IMR-90 (cell line): ENCODE measurements at regions not wholly inside any gene's neighbourhood (a gene's known extent, or its start where the extent isn't known, plus 50 kb on each side); places are given as distances from the start of the nearest gene placed in this dataset.
A peak's percentile ranks its signal among the peaks of the same experiment; 100 is the strongest.

ENCODE experiments used
- ATAC-seq: fragments of 200-7000 bp; cut with Tn5 transposase; 2 replicates; pipeline ENCODE4 v1.9.1; 2020; ENCODE audit warnings: low read depth, mild to moderate bottlenecking, moderate library complexity
- BruUV-seq: library from RNA; stranded (reverse); fragments of 400-500 nt; replicated peaks from 2 replicates; lab custom pipeline; 2021; lab: Mats Ljungman, UMichigan
- CTCF ChIA-PET: fragments of 300-600 bp; formaldehyde crosslinking; extraction: SDS; loops from one replicate; lab custom pipeline; 2021; ENCODE audit warnings: antibody characterized with exemption; lab: Yijun Ruan, JAX
- POLR2A ChIA-PET: fragments of 300-600 bp; sonication (Branson Sonifier 250); formaldehyde crosslinking; loops from one replicate; lab custom pipeline; 2022; ENCODE audit warnings: antibody characterized with exemption; ENCODE audit not compliant: unreplicated experiment; lab: Charles Lee
- DNase-seq: peaks from one replicate; pipeline ENCODE4 v3.0.0; 2013
- H2AFZ ChIP-seq: replicated peaks from 2 replicates; pipeline ENCODE3; 2013; ENCODE audit warnings: low read length, mild to moderate bottlenecking; ENCODE audit not compliant: poor library complexity
- H2AK5ac ChIP-seq: 2 replicates; pipeline ENCODE4 v1.6.1; 2013; ENCODE audit warnings: low read depth, low read length, inconsistent platforms
- H2AK9ac ChIP-seq: replicated peaks from 2 replicates; pipeline ENCODE3; 2013; ENCODE audit warnings: mild to moderate bottlenecking, low read depth, low read length, moderate library complexity; ENCODE audit not compliant: poor library complexity
- H2BK120ac ChIP-seq: 2 replicates; pipeline ENCODE4 v1.6.1; 2013; ENCODE audit warnings: low read depth, low read length, inconsistent platforms
- H2BK15ac ChIP-seq: 3 replicates; pipeline ENCODE4 v1.6.1; 2013; ENCODE audit warnings: low read depth, low read length, inconsistent platforms
- H2BK20ac ChIP-seq: 2 replicates; pipeline ENCODE4 v1.6.1; 2013; ENCODE audit warnings: low read depth, mild to moderate bottlenecking, inconsistent platforms, low read length, moderate library complexity
- H2BK5ac ChIP-seq: 2 replicates; pipeline ENCODE4 v1.6.1; 2013; ENCODE audit warnings: mild to moderate bottlenecking, low read depth, low read length, inconsistent platforms; ENCODE audit not compliant: poor library complexity, severe bottlenecking
- H3K14ac ChIP-seq: replicated peaks from 2 replicates; pipeline ENCODE4 v1.6.1; 2013; ENCODE audit warnings: low read depth, low read length, inconsistent platforms
- H3K18ac ChIP-seq: 2 replicates; pipeline ENCODE4 v1.6.1; 2013; ENCODE audit warnings: low read depth, low read length, control low read depth
- H3K23ac ChIP-seq: 2 replicates; pipeline ENCODE4 v1.6.1; 2013; ENCODE audit warnings: low read depth, low read length, inconsistent platforms
- H3K27ac ChIP-seq: 2 replicates; pipeline ENCODE4 v1.5.1; 2013; ENCODE audit warnings: mild to moderate bottlenecking, control low read depth, low read length; ENCODE audit not compliant: insufficient read depth
- H3K27me3 ChIP-seq: 2 replicates; pipeline ENCODE4 v1.6.1; 2013; ENCODE audit warnings: low read length; ENCODE audit not compliant: control insufficient read depth, insufficient read depth
- H3K36me3 ChIP-seq: 2 replicates; pipeline ENCODE4 v1.6.1; 2013; ENCODE audit warnings: low read length, mixed read lengths; ENCODE audit not compliant: control insufficient read depth, insufficient read depth
- H3K4ac ChIP-seq: 2 replicates; pipeline ENCODE4 v1.6.1; 2013; ENCODE audit warnings: low read depth, low read length, inconsistent platforms
- H3K4me1 ChIP-seq: 2 replicates; pipeline ENCODE4 v1.6.1; 2013; ENCODE audit warnings: low read length, mixed read lengths; ENCODE audit not compliant: control insufficient read depth, insufficient read depth
- H3K4me2 ChIP-seq: 2 replicates; pipeline ENCODE4 v1.6.1; 2013; ENCODE audit warnings: low read depth, mild to moderate bottlenecking, control low read depth, low read length, moderate library complexity
- H3K4me3 ChIP-seq: 2 replicates; pipeline ENCODE4 v1.5.1; 2013; ENCODE audit warnings: low read depth, mild to moderate bottlenecking, control low read depth, low read length, moderate library complexity; ENCODE audit not compliant: insufficient read depth
- H3K56ac ChIP-seq: 2 replicates; pipeline ENCODE4 v1.6.1; 2013; ENCODE audit warnings: low read length, inconsistent platforms; ENCODE audit not compliant: insufficient read depth; ENCODE audit errors: extremely low read depth
- H3K79me1 ChIP-seq, 2 experiments: 2 replicates each; pipeline ENCODE4 v1.6.1; 2013; ENCODE audit warnings: low read length in 2 of 2, inconsistent platforms in 1 of 2, low read depth in 1 of 2
- H3K9ac ChIP-seq: 2 replicates; pipeline ENCODE4 v1.6.1; 2013; ENCODE audit warnings: low read depth, low read length, control low read depth
- H3K9me1 ChIP-seq: 2 replicates; pipeline ENCODE4 v1.6.1; 2013; ENCODE audit warnings: low read length, inconsistent platforms; ENCODE audit not compliant: insufficient read depth
- H3K9me3 ChIP-seq: 2 replicates; pipeline ENCODE4 v1.6.1; 2013; ENCODE audit warnings: low read length; ENCODE audit not compliant: control insufficient read depth, insufficient read depth
- H4K20me1 ChIP-seq: 2 replicates; pipeline ENCODE4 v1.6.1; 2013; ENCODE audit warnings: low read length, inconsistent platforms; ENCODE audit not compliant: insufficient read depth
- H4K5ac ChIP-seq: 2 replicates; pipeline ENCODE4 v1.6.1; 2013; ENCODE audit warnings: mild to moderate bottlenecking, low read depth, low read length, control low read depth
- H4K8ac ChIP-seq, 2 experiments: 2 replicates each; pipeline ENCODE4 v1.6.1; 2013; ENCODE audit warnings: low read depth in 2 of 2, low read length in 2 of 2, control low read depth in 1 of 2, inconsistent platforms in 1 of 2
- H4K91ac ChIP-seq: 2 replicates; pipeline ENCODE4 v1.6.1; 2013; ENCODE audit warnings: low read depth, low read length, inconsistent platforms; ENCODE audit not compliant: insufficient read depth
- BHLHE40 ChIP-seq: fragments of 150-350 bp; IDR thresholded peaks from 2 replicates; pipeline ENCODE4 v1.6.1; 2016; ENCODE audit warnings: mild to moderate bottlenecking, low read depth, low read length
- CHD1 ChIP-seq: IDR thresholded peaks from 2 replicates; pipeline ENCODE4 v1.6.1; 2012; ENCODE audit warnings: low read depth, low read length, improper control_type of control experiment
- FOS ChIP-seq: fragments of 150-350 bp; IDR thresholded peaks from 2 replicates; pipeline ENCODE4 v1.6.1; 2016; ENCODE audit warnings: low read depth, low read length
- MAZ ChIP-seq: IDR thresholded peaks from 2 replicates; pipeline ENCODE4 v1.6.1; 2012; ENCODE audit warnings: low read depth, mild to moderate bottlenecking, low read length, improper control_type of control experiment, moderate library complexity, borderline replicate concordance
- RCOR1 ChIP-seq: IDR thresholded peaks from 2 replicates; pipeline ENCODE4 v1.6.1; 2012; ENCODE audit warnings: mild to moderate bottlenecking, low read length, improper control_type of control experiment; ENCODE audit not compliant: insufficient replicate concordance
- RFX5 ChIP-seq: IDR thresholded peaks from 2 replicates; pipeline ENCODE4 v1.8.0; 2012; ENCODE audit warnings: low read depth, mild to moderate bottlenecking, low read length, moderate library complexity
- SMC3 ChIP-seq: fragments of 150-350 bp; IDR thresholded peaks from 2 replicates; pipeline ENCODE4 v1.6.1; 2016; ENCODE audit warnings: low read depth, mild to moderate bottlenecking, antibody characterized with exemption, low read length, moderate library complexity
- WGBS, 2 experiments: methylation state at CpG; one replicate each; pipeline versions ENCODE4 v1.1.5 to v1.1.7; 2013; ENCODE audit warnings: missing lambda C conversion rate in 2 of 2; ENCODE audit not compliant: insufficient read length in 1 of 2; ENCODE audit errors: extremely low coverage in 2 of 2; 5-methylcytosine and 5-hydroxymethylcytosine counted together
- dilution Hi-C: fragments of 300-500 bp; cut with HindIII; formaldehyde crosslinking; loops from one replicate; pipeline ENCODE4 v1.14.3; 2018; ENCODE audit warnings: low sequenced_read_pairs; ENCODE audit not compliant: unreplicated experiment
- in situ Hi-C: fragments of 300-500 bp; cut with MboI; formaldehyde crosslinking; loops from 3 replicates; pipeline ENCODE4 v1.14.3; 2019; ENCODE audit warnings: low sequenced_read_pairs, inconsistent platforms, mixed read lengths
- intact Hi-C: fragments of 100-400 bp; cut with micrococcal nuclease; formaldehyde crosslinking; loops from 2 replicates; pipeline ENCODE4 v1.10.0; 2022
- TF ChIP-seq, protein P1 (sequence below): fragments of 150-350 bp; IDR thresholded peaks from 2 replicates; pipeline ENCODE4 v1.6.1; 2017; ENCODE audit warnings: mild to moderate bottlenecking, antibody characterized with exemption, low read length, low read depth

DNA sequence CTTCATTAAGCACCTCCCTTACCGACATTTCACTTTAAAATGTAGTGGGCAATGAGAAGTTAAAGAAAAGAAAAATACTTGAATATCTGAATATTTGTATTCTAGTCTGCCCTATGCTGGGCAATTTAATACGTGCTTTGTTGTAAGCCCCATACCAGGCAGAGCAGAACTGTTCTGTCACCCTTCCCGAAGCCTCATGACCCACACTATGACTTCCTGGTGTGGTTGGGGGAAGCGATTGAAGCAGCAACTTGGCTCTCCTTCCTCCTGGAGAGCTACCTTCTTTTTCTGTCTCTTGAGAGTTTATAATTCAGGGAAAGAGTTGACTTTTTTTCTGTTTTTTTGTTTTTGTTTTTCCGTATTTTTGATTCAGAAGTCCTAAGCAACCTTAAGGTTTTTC lies 243.7 kb downstream of the INHBA start:
- Histone ChIP-seq H3K18ac (no peak overlapping the region), H3K9ac (no peak overlapping the region), H3K27me3 (no peaks in the 10 kb centered on the region), H3K79me1 (no peaks in the 10 kb centered on the region), H3K9me3 (no peaks in the 10 kb centered on the region), H3K4ac (no peak overlapping the region), H3K4me1 (peaks cover 2% of the 10 kb centered on the region), H2BK120ac (no peak overlapping the region), H2AFZ (no peak overlapping the region), H3K56ac (no peak overlapping the region), H3K4me3 (no peak overlapping the region), H4K5ac (no peak overlapping the region), H4K8ac (no peak overlapping the region), H2BK15ac (no peak overlapping the region), H3K36me3 (no peaks in the 10 kb centered on the region), H2BK5ac (no peak overlapping the region), H4K91ac (no peak overlapping the region), H2AK9ac (no peak overlapping the region), H3K9me1 (no peaks in the 10 kb centered on the region), H4K20me1 (no peaks in the 10 kb centered on the region), H3K27ac (no peak overlapping the region), H3K4me2 (no peak overlapping the region), H2AK5ac (peak overlapping the region; percentile 68; the same call in 1 of the 2 replicates), H3K23ac (no peak overlapping the region), H2BK20ac (no peak overlapping the region), H3K14ac (no peak overlapping the region)
- no peak for ATAC-seq
- DNase-seq, result no peak
- no CpG with 5 or more reads among the region's 5 CpGs for WGBS, 2 experiments
- ChIA-PET CTCF (no interaction called here), POLR2A (no interaction called here)
- in situ Hi-C loops, result no loop called here
- BruUV-seq, result no TSS peak
- TF ChIP-seq, protein P1, sequence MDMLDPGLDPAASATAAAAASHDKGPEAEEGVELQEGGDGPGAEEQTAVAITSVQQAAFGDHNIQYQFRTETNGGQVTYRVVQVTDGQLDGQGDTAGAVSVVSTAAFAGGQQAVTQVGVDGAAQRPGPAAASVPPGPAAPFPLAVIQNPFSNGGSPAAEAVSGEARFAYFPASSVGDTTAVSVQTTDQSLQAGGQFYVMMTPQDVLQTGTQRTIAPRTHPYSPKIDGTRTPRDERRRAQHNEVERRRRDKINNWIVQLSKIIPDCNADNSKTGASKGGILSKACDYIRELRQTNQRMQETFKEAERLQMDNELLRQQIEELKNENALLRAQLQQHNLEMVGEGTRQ, result no peak
- TF ChIP-seq MAZ, result no peak
- TF ChIP-seq SMC3, result no peak
- no peak for TF ChIP-seq CHD1
- no peak for TF ChIP-seq RFX5
- TF ChIP-seq FOS, result no peak
- TF ChIP-seq BHLHE40, result no peak
- no peak for TF ChIP-seq RCOR1
- dilution Hi-C loops, result no loop called here
- intact Hi-C loops, result no loop called here
